NCI-H1436 treated with DMSO at 0.1 percent for 48 hours (cell line): ENCODE measurements at regions not wholly inside any gene's neighbourhood (a gene's known extent, or its start where the extent isn't known, plus 50 kb on each side); places are given as distances from the start of the nearest gene placed in this dataset.
"Not testable (repeated sequence)": the region's sequence is repeated elsewhere in the genome, so short reads cannot be mapped to it uniquely, and the experiment has no call there.

Experiments used
- DNase-seq: peaks from one replicate; lab custom pipeline; 2025; lab: John Stamatoyannopoulos, UW

- no peak for DNase-seq
Measured at GRCh38 chr14:50018201-50018932, 98.0 kb downstream of the VCPKMT start.

GRCh38 chr14:50018933-50019210, 97.5 kb downstream of the VCPKMT start:
- no peak for DNase-seq

DNA sequence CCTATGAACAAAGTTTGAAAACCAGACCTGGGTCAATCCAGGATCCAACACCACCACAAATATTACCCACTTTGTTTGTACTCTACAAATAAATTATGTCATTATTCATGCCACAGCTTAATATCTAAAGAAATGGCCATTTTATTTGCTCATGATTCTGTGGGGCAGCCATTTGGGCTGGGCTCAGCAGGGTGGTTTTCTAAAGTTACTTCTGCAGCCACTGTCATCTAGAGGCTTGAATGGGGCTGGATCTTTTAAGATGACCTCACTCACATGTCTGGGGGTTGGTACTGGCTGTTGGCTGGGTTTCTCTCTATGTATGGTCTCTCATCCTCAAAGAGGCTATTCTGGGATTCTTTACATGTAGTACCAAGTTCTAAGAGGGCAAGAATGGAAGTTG, 96.2 kb downstream of the VCPKMT start:
- no peak for DNase-seq

DNA sequence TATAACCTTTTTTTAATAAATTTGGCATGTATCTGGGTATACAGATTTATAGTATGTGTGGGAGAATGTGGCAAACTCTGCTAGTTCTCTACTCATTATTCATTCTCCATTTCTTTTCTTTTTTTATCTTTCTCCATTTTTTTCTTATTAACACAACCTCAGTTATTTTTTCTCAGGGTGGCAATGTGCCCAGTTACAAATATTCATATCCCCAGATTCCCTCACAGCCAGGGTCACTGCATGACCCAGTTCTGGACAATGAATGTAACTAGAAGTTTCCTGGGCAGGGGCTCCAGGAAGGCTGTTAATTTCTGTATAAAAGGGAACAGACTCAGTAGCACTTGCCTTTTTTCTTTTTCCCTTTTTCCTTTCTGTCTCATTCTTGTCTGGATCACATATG, 95.6 kb downstream of the VCPKMT start:
- DNase-seq, result no peak

GRCh38 chr14:50021261-50022031, 94.9 kb downstream of the VCPKMT start:
- no peak for DNase-seq

- DNase-seq, result no peak
Measured at GRCh38 chr14:50022661-50023060, 93.7 kb downstream of the VCPKMT start.

DNA sequence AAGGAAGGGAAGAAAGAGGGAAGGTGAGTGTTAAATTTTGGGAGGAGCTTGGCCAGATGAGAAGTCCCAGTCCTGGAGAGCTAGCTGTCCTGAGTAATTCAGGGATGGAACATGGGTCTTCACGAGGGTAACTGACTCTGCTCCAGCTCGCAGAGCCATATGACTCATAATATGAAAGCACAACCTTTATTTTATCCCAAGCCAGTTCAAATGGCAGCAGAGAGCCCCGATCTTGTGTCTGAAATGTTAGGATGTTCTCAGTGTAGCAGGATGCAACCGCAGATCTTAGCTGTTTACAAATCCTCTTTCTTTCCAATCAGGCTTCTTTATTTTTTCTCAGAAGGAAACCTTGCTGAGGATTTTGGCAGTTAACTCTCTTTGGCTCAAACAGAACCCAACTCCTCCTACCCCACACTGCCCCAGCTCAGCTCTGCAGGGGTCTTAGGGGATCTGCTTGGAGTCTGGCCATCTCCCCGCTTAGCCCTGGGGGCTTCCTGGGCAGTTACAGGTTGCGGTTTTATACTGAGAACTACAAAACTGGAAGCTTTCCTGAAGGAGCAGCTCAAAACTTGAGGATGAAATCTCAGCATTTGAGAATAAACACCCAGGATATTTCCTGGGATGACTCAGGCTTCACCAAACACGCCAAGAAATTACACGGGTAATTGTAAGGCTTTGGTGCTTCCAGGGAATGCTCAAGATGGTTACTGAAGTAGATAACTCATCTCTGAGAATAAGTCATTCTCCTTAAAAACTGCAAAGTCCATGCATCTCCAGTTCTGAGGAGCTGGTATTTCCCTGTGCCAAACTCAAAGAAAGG, 92.5 kb downstream of the VCPKMT start:
- DNase-seq, result no peak

DNA sequence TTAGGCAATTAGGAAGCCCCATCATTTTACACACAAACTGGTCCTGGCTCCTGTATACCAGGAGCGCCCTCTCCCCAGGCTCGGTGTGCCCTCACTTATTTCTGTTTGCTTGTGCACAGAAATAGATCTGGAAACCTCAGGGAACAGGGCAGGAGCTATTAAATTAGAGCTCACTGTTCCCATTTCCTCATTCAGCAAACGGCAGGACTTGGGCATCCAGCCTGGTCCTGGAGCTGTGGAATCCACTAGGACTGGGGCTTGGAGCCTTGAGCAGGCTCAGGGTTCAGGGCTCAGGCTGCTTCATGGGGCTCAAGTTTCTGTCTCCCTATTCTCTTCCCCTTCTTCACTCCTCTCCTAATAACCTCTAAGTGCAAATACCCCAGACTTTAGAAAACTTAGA, 91.3 kb downstream of the VCPKMT start:
- no peak for DNase-seq

DNA sequence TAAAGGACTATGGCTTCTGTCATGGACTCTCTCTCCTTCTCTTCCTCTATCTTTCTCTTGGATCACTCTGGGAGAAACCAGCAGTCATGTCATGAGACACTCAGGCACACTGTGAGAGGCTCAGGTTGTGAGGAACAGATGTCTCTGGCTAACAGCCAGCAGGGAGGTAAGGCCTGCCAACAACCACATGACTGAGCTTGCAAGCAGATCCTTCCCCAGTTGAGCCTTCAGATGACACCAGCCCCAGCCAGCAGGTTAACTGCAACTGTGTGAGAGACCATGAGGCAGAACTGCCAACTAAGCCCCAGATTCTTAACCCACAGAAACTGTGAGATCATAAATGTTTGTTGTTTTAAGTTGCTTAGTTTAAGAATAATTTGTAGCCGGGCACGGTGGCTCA, 90.6 kb downstream of the VCPKMT start:
- no peak for DNase-seq

DNA sequence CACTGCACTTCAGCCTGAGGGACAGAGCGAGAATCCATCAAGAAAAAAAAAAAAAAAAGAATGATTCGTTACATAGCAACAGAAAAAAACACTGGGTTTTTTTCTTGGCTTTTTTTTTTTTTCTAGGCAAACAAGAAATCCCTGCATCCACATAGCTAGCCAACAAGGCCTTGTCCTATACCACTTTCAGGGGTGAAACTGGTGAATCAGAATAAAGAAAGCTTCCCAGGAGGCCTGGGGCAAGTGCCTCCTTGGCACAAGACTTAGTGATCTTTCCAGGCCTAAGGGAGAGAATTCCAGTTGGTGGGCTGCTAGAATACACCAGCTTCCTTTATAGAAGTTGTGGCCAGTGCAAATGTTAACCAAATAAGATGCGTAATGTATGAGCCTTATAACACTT, 90.0 kb downstream of the VCPKMT start:
- DNase-seq, result no peak

- DNase-seq, result no peak
Measured at GRCh38 chr14:50027816-50028215, 88.6 kb downstream of the VCPKMT start.

- DNase-seq, result no peak
Measured at GRCh38 chr14:50028458-50028857, 87.9 kb downstream of the VCPKMT start.

DNA sequence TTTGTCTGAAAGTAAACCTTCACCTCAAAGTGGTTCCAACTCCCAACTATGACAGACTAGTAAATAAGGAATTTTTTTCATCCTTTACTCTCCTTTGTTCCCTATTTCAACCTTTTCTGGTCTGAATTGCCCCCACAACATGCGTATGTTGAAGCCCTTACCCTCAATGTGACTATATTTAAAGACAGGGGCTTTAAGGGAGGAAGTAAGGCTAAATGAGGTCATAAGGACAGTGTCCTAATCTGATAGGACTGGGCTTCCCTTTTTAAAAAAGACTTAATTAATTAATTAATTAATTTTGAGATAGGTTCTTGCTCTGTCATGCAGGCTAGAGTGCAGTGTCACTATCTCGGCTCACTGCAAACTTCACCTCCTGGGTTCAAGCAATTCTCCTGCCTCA, 86.3 kb downstream of the VCPKMT start:
- no peak for DNase-seq

DNA sequence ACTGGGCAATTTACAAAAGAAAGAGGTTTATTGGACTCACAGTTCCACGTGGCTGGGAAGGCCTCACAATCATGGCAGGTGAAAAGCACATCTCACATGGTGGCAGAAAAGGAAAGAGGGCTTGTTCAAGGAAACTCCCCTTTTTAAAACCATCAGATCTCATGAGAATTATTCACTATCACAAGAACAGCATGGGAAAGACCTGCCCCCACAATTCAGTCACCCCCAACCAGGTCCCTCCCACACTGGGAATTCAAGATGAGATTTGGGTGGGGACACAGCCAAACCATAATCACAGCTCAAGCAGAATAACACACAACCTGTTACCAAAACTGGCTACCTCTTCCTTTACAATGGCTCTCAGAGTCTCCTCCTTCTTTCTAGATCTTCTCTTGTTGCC, 85.5 kb downstream of the VCPKMT start:
- not testable (repeated sequence) for DNase-seq

GRCh38 chr14:50031602-50032313, 84.6 kb downstream of the VCPKMT start:
- DNase-seq, result no peak

GRCh38 chr14:50032462-50033167, 83.8 kb downstream of the VCPKMT start:
- DNase-seq, result not testable (repeated sequence)

DNA sequence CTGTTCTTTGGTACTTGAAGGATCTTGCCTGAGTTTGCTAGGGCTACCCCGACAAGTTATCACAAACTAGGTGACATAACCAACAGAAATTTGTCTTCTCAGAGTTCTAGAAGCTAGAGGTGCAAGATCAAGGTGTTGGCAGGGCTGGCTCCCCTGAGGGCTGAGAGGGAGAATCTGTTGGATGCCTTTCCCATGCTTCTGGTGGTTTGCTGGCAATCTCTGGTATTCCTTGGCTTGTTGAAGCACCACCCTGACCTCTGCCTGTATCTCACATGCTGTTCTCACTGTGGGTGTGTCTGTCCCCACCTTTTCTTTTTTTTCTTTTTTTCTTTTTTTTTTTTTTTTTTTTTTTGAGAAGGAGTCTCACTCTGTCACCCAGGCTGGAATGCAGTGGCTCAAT, 81.2 kb downstream of the VCPKMT start:
- no peak for DNase-seq

- DNase-seq, result no peak
Measured at GRCh38 chr14:50036211-50036610, 80.2 kb downstream of the VCPKMT start.

DNA sequence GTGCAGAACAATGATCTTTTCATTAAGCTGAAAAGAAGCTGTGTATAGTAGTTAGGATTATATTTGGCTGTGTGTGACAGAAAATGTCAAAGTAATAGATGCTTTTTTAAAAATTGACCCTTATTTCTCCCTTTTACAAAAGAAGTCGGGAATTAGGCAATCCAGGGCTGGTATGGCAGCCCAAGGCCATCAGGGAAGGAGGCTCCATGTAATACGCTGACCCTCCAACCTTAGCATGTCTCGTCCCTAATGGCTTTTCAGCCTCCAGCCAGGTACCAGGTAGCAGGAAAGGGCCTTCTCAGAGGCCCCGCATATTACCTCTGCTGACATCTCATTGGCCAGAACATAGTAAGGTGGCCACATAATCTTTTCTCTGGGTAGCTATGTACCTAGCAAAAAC, 79.7 kb downstream of the VCPKMT start:
- DNase-seq, result no peak

GRCh38 chr14:50037240-50037639, 79.1 kb downstream of the VCPKMT start:
- no peak for DNase-seq

- DNase-seq, result no peak
Measured at GRCh38 chr14:50037852-50038251, 78.5 kb downstream of the VCPKMT start.
